NCI-H748 (cell line): ENCODE measurements at regions not wholly inside any gene's neighbourhood (a gene's known extent, or its start where the extent isn't known, plus 50 kb on each side); places are given as distances from the start of the nearest gene placed in this dataset.
"Not testable (repeated sequence)": the region's sequence is repeated elsewhere in the genome, so short reads cannot be mapped to it uniquely, and the experiment has no call there.

Source experiments
- DNase-seq: peaks from one replicate; lab custom pipeline; 2025; ENCODE audit not compliant: unreplicated experiment; lab: John Stamatoyannopoulos, UW

DNA sequence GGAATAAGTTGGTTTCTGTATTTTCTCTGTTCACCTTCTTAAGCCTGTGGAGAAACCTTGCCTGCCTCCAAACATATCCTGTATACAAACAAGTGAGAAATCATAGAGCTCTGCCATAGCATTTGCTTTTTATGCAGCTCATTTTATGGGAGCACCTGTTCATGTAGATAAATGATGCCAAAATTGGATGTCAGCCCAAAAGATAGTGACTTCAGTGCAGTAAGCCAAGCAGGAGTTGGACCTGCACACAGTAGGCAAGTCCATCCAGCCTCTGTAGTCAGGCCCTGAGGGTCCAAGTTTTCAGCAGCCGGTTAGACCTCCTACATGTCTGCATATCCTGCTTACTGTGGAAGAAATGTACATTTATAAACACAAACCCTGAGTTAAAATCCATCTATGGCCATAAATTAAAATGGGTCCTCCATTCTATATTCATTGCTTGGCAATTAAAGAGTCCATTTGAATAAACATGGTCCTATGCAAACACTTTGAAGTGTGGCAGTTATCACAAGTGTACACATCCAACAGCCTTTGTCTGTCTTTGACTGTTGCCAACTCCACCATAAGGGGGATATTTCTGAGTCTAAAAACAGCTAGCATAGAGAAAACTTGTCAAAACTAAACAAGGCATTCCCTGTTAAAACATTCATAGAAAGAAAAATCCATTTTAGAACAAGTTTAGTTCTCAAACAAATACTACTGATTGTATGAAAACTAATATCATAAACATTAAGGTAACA is 847.8 kb downstream of the RPS29 start:
- DNase-seq = peak; percentile 91

GRCh38 chr14:48735607-48736006 is 850.6 kb downstream of the RPS29 start:
- no peak for DNase-seq

- DNase-seq = no peak
Measured at GRCh38 chr14:48731260-48731659, 854.9 kb downstream of the RPS29 start.

DNA sequence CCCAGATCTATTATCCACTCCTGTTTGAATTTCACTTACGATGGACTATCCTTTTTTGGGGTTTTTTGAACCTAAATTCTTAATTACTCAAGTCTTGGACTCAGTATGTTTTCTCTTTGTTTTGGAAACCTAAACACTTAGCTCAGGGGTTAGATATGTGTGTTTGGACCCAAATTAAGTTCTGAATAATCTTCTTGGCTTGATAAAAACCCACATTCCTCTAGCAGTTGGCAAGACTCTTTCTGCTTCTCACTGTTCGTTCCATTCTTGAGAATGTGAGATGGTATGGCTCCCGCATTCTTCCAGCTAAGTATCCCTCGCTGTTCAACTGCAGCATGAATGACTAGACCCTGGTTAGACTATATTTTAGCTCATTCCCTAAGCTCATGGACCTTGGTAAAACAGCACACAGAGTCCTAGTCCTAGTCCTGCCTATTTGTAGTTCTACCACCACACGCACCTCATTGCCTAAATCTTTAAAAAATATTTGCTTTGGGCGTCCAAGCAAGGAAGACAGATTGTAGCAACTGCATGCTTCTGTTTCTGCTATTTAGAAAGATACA is 860.0 kb downstream of the RPS29 start:
- no peak for DNase-seq

- DNase-seq = no peak
Measured at GRCh38 chr14:48725051-48725734, 861.0 kb downstream of the RPS29 start.

DNA sequence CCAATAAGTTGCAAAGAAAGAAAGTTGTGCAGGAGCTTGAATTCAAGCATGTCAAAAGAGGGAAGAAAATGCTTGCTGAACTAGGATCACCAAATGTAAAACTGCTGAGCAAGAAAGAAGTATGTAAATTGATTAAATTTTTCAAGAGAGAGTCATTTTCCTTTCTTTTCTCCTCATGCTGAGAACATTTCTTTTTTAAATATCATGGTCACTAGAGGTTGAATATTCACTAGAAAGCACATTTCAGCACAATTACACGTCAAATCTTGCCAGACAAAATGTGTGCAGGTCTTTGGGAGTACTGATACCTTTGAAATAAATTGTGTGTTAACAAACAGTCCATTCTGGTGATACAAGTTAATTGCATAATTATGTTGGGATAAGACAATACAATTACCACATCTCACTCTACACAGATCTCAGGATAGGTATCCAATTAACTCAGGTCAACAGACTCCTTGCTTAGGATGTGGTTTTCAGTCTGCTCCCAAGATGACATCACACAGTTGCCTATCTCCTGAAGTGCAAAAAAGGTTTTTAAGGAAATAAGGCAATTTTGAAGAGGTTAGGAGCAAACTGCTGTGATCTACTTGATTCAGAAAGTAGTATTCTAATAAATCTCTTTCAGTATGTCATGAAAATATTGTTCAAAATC is 862.2 kb downstream of the RPS29 start:
- DNase-seq = peak; percentile 8

DNA sequence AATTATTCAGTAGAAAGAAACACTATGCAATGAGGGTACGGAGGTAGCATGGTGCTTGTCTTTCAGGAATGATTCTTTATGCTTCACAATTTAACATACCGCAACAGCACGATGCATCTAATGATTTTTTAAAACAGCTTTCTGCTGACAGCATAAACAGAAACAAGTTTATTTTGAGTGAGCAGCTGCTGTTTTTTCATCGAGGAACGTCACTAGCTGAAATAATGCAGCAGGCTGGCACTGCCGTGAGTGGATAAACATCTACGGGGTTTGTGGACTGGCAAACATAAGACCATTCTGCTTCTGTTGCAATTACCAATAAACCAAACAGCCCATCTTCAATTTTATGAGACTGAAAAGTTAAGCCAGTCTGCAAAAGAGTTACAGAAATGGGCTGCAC is 871.8 kb downstream of the RPS29 start:
- DNase-seq = peak; percentile 14

- DNase-seq = peak; percentile 12
Measured at GRCh38 chr14:48710133-48710532, 876.0 kb downstream of the RPS29 start.

GRCh38 chr14:48709277-48709785 is 876.8 kb downstream of the RPS29 start:
- DNase-seq = no peak

DNA sequence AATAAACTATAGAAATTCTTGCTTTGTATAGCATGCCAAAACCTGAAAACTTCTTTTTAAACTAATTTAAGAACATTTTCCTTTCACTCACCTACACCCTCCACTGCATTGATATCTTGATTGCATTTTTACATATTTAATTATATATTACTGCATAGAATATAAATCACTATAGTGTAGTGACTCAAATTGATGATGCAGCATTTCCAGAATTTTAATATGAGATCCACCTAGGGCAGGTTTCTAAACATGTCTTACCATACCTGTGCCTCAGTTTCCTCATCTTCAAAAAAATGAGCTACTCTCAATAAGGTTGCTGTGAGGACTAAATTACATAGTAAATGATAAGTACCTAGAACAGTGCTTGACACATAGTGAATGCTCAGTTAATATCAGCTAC is 881.5 kb downstream of the RPS29 start:
- DNase-seq = no peak

GRCh38 chr14:48703728-48704467 is 882.3 kb downstream of the RPS29 start:
- no peak for DNase-seq

- not testable (repeated sequence) for DNase-seq
Measured at GRCh38 chr14:48697362-48697761, 888.8 kb downstream of the RPS29 start.

GRCh38 chr14:48693793-48694192 is 892.4 kb downstream of the RPS29 start:
- DNase-seq = no peak

DNA sequence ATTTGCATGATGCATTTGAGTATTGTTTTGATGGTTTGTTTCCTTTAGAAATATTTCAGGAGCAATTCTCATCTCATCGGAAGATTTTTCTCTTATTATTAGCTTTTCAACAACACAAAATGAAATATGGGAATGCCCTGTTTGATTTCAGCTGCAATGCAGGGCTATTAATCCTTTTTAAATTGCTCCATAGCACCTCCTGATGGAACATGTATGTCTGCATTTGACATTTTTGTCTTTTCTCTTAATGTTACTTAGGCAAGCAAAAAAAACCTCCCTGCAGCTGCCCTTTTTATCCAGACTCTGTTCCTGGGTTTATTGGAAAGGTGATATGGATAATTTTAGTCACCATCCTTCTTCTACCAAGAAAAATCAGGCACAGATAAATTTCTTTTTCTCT is 895.8 kb downstream of the RPS29 start:
- peak; percentile 34 for DNase-seq

DNA sequence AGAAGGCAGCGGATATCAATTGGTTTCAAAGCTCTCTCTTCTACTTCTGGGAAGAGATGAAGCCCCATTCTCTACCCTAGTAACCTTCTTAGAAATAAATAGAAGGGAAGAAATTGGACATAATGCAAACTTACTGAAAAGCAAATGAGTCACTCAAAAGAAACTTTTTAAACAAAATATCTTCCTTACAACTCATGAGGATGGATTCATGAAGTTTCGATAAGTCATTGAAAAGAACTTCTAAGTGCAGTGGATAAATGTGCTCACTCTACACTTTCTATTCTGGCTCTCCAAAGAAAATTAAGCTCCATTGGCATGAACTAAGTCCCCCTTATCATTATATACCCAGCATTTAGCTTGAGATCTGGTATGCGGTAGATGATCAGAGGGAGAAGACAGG is 899.5 kb downstream of the RPS29 start:
- DNase-seq = no peak

GRCh38 chr14:48672506-48672905 is 913.7 kb downstream of the RPS29 start:
- no peak for DNase-seq

DNA sequence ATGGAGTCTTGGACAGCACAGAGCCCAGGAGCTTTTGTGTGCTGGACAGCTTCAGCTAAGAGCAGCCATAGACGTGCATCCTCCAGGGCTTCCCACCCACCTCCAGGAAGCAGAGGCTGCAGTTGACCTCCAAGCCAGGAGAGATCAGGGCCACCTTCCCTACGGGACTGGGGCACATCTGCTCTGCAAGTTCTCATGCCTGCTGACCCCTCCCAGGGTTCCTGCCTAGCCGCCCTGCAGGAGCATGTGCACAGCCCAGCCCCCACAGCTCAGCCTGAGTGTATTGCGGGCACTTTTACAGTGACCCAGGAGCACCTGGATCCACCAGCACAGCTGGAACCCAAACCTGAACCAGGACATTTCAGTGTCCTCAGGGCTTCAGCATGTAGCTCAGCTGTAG is 915.2 kb downstream of the RPS29 start:
- no peak for DNase-seq

DNA sequence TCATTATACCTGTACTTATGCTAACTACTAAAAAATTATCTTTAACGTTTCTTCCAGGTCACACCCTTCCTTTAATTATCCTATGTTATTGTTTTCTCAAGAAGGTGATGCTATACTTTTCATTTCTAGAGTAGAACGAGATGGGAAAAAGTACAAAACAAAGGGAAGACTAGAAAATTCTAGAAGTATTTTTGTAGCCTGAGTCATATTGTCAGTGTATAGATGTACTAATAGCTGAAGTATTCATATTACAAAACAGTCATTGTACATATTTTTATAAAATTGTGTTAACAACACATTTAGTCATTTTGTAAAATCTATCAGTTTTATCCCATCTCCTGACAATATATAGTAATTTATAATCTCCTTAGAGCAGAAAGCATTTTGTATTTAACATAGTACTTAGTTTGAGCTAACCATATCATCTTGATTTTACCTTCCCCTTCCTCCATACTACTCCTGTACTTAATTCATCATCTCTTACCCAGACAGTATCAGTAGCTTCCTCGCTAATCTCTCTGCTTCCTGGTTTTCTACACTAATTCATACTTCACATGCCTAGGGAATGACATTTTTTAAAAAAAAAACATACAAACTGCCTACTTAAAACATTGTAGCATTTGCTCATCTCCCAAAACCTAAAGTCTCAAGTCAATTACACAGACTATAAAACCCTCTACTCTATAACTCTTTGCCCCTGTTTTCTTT is 920.9 kb downstream of the RPS29 start:
- no peak for DNase-seq

DNA sequence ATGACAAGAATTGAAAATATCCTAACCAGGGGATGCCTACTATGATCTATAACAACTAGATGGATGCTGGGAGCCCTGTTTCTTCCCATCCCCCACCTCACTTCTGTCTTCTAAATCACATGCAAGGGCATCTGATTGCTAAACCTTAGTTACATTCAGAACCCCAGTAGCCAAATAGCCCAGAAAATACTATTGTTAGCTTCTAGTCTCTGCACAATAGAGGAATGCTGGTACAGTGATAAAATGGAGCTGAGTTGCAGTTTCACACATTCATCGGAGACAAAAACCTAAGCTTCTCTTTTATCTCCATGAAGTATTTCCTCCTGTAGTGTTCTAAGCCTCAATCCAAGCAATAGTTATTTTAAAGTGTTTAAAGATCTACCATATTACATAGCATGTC is 942.9 kb downstream of the RPS29 start:
- no peak for DNase-seq

DNA sequence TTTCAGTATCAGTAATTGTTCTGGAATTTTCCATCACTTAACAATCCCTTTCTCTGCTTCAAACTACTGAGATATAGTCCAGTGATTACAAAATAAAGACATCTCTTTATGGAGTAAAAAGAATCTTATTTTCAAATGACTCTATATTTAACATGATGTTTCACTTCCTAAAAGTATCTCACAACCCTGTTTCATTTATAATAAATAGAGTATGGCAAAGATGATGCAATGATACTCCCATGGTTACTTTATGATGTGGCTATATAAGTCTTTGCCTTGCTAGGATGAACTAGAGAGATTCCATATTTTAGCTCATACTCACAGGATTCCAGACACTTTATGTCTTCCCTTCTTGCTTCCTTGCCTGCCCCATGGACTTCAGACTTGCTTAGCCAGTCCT is 953.5 kb upstream of the MDGA2 start:
- no peak for DNase-seq
